HEK293T (cell line): ENCODE measurements at regions not wholly inside any gene's neighbourhood (a gene's known extent, or its start where the extent isn't known, plus 50 kb on each side); places are given as distances from the start of the nearest gene placed in this dataset.

Source experiments
- ARNT ChIP-seq: fragments of 450-650 bp; IDR thresholded peaks from 2 replicates; pipeline ENCODE4 v1.6.1; 2017; ENCODE audit warnings: mild to moderate bottlenecking
- BHLHE40 ChIP-seq: fragments of 450-650 bp; IDR thresholded peaks from 2 replicates; pipeline ENCODE4 v1.6.1; 2016; ENCODE audit warnings: mild to moderate bottlenecking, moderate library complexity, borderline replicate concordance
- FOXM1 ChIP-seq: fragments of 450-650 bp; IDR thresholded peaks from 2 replicates; pipeline ENCODE4 v1.6.1; 2017; ENCODE audit warnings: mild to moderate bottlenecking, borderline replicate concordance
- HDGF ChIP-seq: fragments of 450-650 bp; IDR thresholded peaks from 2 replicates; pipeline ENCODE4 v1.6.1; 2017; ENCODE audit warnings: antibody characterized with exemption, borderline replicate concordance
- NFRKB ChIP-seq: fragments of 450-650 bp; IDR thresholded peaks from 2 replicates; pipeline ENCODE4 v1.6.1; 2016; ENCODE audit warnings: mild to moderate bottlenecking, moderate library complexity
- SP1 ChIP-seq: fragments of 450-650 bp; IDR thresholded peaks from 2 replicates; pipeline ENCODE4 v1.6.1; 2017
- TARDBP ChIP-seq: fragments of 450-650 bp; IDR thresholded peaks from 2 replicates; pipeline ENCODE4 v1.6.1; 2016

DNA sequence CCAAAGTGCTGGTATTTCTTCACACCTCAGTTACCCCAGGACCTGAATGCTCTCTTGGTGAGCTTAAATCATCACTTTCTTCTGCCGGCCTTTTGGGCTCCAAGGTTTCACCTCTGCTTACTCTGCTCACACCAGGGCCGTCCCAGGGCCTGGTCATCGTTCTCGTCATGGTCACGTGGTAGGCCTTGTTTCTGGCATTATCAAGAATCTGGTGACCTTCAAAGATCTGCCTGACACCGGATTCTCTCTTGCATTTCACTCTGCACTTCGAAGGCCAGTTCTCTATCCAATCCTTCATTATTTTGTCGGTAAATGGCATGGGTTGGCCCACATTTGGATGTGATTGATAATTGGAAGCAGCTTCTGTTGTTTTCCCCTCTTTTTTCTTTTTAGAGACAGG lies 80.5 kb downstream of the HRH4 start:
- TF ChIP-seq BHLHE40: no peak
- no peak for TF ChIP-seq SP1
- no peak for TF ChIP-seq TARDBP
- no peak for TF ChIP-seq FOXM1
- TF ChIP-seq ARNT: no peak
- no peak for TF ChIP-seq NFRKB
- TF ChIP-seq HDGF: no peak
